ENCODE measurements at regions not wholly inside any gene's neighbourhood (a gene's known extent, or its start where the extent isn't known, plus 50 kb on each side); places are given as distances from the start of the nearest gene placed in this dataset.

DNA sequence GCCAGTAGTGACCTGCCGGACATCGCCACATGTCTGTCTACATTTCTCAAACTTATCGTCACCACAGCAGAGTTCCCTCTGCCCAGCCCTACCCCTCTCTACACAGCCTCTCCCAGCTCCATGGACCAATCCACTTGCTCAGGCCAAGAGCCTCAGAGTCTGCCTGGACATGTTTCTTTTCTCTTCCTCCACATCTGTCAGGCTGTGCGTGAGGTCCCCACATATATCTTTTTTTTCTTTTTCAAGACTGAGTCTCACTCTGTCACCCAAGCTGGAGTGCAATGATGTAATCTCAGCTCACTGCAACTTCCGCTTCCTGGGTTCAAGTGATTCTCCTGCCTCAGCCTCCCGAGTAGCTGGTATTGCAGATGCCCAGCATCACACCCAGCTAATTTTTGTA, 62.7 kb upstream of the GGTA1 start:
- Histone ChIP-seq H3K4me2 (ENCODE audit: low read depth, low read length) (no peak overlapping the region), H3K79me2 (ENCODE audit: insufficient read depth, low read length) (no peaks in the 10 kb centered on the region), H3K4me1 (ENCODE audit: insufficient read depth, low read length) (peaks cover 22% of the 10 kb centered on the region), H2AFZ (ENCODE audit: low read length) (no peak overlapping the region), H3K27me3 (ENCODE audit: control insufficient read depth in 1 of 2, insufficient read depth in 2 of 2, low read length in 2 of 2) (peaks cover 13 to 60% of the 10 kb centered on the region in 2 experiments), H3K4me3 (replicated peaks in 1 of 3; ENCODE audit: insufficient read depth in 1 of 3, low read depth in 2 of 3, low read length in 3 of 3) (no peak overlapping the region), H3K9me3 (ENCODE audit: low read length) (no peaks in the 10 kb centered on the region), H4K20me1 (ENCODE audit: insufficient read depth, low read length) (no peaks in the 10 kb centered on the region), H3K36me3 (replicated peaks in 1 of 2; ENCODE audit: control insufficient read depth in 1 of 2, insufficient read depth in 2 of 2, low read length in 2 of 2) (no peaks in the 10 kb centered on the region), H3K27ac (ENCODE audit: extremely low read length, insufficient read depth, low read length) (no peak overlapping the region), H3K9ac (ENCODE audit: insufficient read depth, low read depth, low read length) (no peak overlapping the region)
- intact Hi-C loops (cut with micrococcal nuclease; ENCODE audit: unreplicated experiment) = no loop called here
- in situ Hi-C loops (cut with HindIII; ENCODE audit: extremely low pct_ligation_motif_present, low pct_unique_long_range_greater_than_20kb) = no loop called here
- no peak for ATAC-seq
- TF ChIP-seq ZNF230 (CRISPR knock-in tag; IDR thresholded peaks at IDR 0.05) (no peak), ZNF256 (CRISPR knock-in tag; conservative IDR thresholded peaks at IDR 0.05) (no peak), RBM39 (IDR thresholded peaks at IDR 0.05; ENCODE audit: low read depth, low read length, poor library complexity, severe bottlenecking) (no peak), AGO1 (IDR thresholded peaks at IDR 0.05; ENCODE audit: low read depth, low read length, poor library complexity, severe bottlenecking) (no peak), HDAC1 (CRISPR knock-in tag; IDR thresholded peaks at IDR 0.05) (no peak), ZNF766 (CRISPR knock-in tag; IDR thresholded peaks at IDR 0.05; ENCODE audit: borderline replicate concordance) (no peak), ZNF83 (CRISPR knock-in tag; IDR thresholded peaks at IDR 0.05; ENCODE audit: borderline replicate concordance) (no peak), HNRNPK (IDR thresholded peaks at IDR 0.05; ENCODE audit: low read depth, low read length, poor library complexity, severe bottlenecking) (no peak)
- TF ChIP-seq, protein P1, sequence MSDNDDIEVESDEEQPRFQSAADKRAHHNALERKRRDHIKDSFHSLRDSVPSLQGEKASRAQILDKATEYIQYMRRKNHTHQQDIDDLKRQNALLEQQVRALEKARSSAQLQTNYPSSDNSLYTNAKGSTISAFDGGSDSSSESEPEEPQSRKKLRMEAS (IDR thresholded peaks at IDR 0.05) = no peak
- ChIA-PET CTCF (ENCODE audit: low intra/inter-chr PET ratio, low total read pairs) (no interaction called here), POLR2A (no interaction called here)
- DNase-seq (ENCODE audit: low spot score) = no peak
- FAIRE-seq = no peak
- WGBS (ENCODE audit: low lambda C conversion rate) = 35% methylated on average over 6 of the region's 6 CpGs
- no TSS peak for BruUV-seq (replicated peaks)

DNA sequence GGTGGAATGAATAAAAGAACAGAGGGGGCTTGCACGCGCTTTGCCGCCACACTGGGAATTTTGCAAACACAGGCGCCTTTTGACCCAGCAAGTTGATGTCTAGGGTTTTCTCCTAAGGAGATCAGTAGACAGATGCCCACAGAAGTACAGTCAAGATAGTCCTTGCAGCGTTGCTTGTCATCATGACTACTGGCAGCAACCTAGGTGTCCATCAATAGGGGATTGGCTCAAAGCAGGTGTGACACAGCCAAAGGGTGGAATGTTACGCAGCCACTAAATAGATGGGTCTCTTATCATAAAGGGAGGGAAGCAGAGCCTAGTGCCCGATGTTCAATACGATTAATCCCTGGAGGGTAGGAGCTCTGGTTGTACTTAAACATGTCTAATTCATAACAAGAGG, 63.8 kb upstream of the GGTA1 start:
- Histone ChIP-seq H3K79me2 (ENCODE audit: insufficient read depth, low read length) (no peaks in the 10 kb centered on the region), H3K9me3 (ENCODE audit: low read length) (no peaks in the 10 kb centered on the region), H3K9ac (ENCODE audit: insufficient read depth, low read depth, low read length) (no peak overlapping the region), H4K20me1 (ENCODE audit: insufficient read depth, low read length) (no peaks in the 10 kb centered on the region), H3K27ac (ENCODE audit: extremely low read length, insufficient read depth, low read length) (no peak overlapping the region), H2AFZ (ENCODE audit: low read length) (no peak overlapping the region), H3K4me3 (replicated peaks in 1 of 3; ENCODE audit: insufficient read depth in 1 of 3, low read depth in 2 of 3, low read length in 3 of 3) (no peak overlapping the region), H3K27me3 (ENCODE audit: control insufficient read depth in 1 of 2, insufficient read depth in 2 of 2, low read length in 2 of 2) (peaks cover 15 to 62% of the 10 kb centered on the region in 2 experiments), H3K4me1 (ENCODE audit: insufficient read depth, low read length) (peaks cover 11% of the 10 kb centered on the region), H3K4me2 (ENCODE audit: low read depth, low read length) (no peak overlapping the region), H3K36me3 (replicated peaks in 1 of 2; ENCODE audit: control insufficient read depth in 1 of 2, insufficient read depth in 2 of 2, low read length in 2 of 2) (no peaks in the 10 kb centered on the region)
- FAIRE-seq = no peak
- no peak for ATAC-seq
- intact Hi-C loops (cut with micrococcal nuclease; ENCODE audit: unreplicated experiment) (no loop called here), in situ Hi-C loops (cut with HindIII; ENCODE audit: extremely low pct_ligation_motif_present, low pct_unique_long_range_greater_than_20kb) (no loop called here)
- ChIA-PET CTCF (ENCODE audit: low intra/inter-chr PET ratio, low total read pairs) (no interaction called here), POLR2A (no interaction called here)
- WGBS (ENCODE audit: low lambda C conversion rate) = 75% methylated on average over 8 of the region's 8 CpGs
- no TSS peak for BruUV-seq (replicated peaks)
- no peak for DNase-seq (ENCODE audit: low spot score)
- TF ChIP-seq RARA (CRISPR knock-in tag; IDR thresholded peaks at IDR 0.05) (no peak), SAP130 (CRISPR knock-in tag; IDR thresholded peaks at IDR 0.05; ENCODE audit: low read depth) (no peak), KDM4B (CRISPR knock-in tag; IDR thresholded peaks at IDR 0.05) (no peak), ZNF432 (CRISPR knock-in tag; IDR thresholded peaks at IDR 0.05; ENCODE audit: borderline replicate concordance) (no peak), MEIS2 (CRISPR knock-in tag; IDR thresholded peaks at IDR 0.05) (no peak), ZSCAN25 (CRISPR knock-in tag; IDR thresholded peaks at IDR 0.05) (no peak), ZNF775 (CRISPR knock-in tag; IDR thresholded peaks at IDR 0.05; ENCODE audit: borderline replicate concordance) (no peak), ZMYM4 (CRISPR knock-in tag; IDR thresholded peaks at IDR 0.05) (no peak), ZNF841 (CRISPR knock-in tag; IDR thresholded peaks at IDR 0.05; ENCODE audit: borderline replicate concordance) (no peak), ZNF232 (CRISPR knock-in tag; IDR thresholded peaks at IDR 0.05; ENCODE audit: borderline replicate concordance) (no peak), MAF1 (CRISPR knock-in tag; IDR thresholded peaks at IDR 0.05; ENCODE audit: borderline replicate concordance) (no peak), ZFP82 (CRISPR knock-in tag; IDR thresholded peaks at IDR 0.05; ENCODE audit: borderline replicate concordance) (no peak)
